A549 (cell line): ENCODE measurements at regions not wholly inside any gene's neighbourhood (a gene's known extent, or its start where the extent isn't known, plus 50 kb on each side); places are given as distances from the start of the nearest gene placed in this dataset.

Experiments used
- ATAC-seq, 2 experiments: fragments of 200-7000 bp in 1 of 2; fragments of >200 bp in 1 of 2; cut with Nextera tagmentation in 1 of 2; cut with Tn5 transposase in 1 of 2; 3 replicates each; pipeline versions ENCODE4 v1.8.0 to v1.9.1; 2018 to 2020; ENCODE audit warnings: mild to moderate bottlenecking in 1 of 2, moderate library complexity in 1 of 2
- CTCF ChIA-PET: fragments of 300-600 bp; sonication (Branson Sonifier 250); formaldehyde crosslinking; extraction: SDS; loops from one replicate; lab custom pipeline; 2021; ENCODE audit warnings: antibody characterized with exemption, inconsistent platforms; lab: Yijun Ruan, JAX
- POLR2A ChIA-PET: fragments of 350-600 bp; formaldehyde crosslinking; extraction: SDS; loops from one replicate; lab custom pipeline; 2021; ENCODE audit warnings: antibody characterized with exemption, inconsistent platforms; lab: Yijun Ruan, JAX
- DNase-seq, 2 experiments: peaks; one replicate each; pipeline versions ENCODE4 v3.0.0 to v3.0.0-alpha.2; 2011 to 2016; ENCODE audit warnings: low read depth in 1 of 2, low spot score in 1 of 2
- FAIRE-seq: peaks from 2 replicates; lab custom pipeline; 2011; peaks lifted over from hg19 to GRCh38; lab: Jason Lieb, UNC
- H3K27ac ChIP-seq, 2 experiments: fragments of >200 bp; sonication (Bioruptor Twin); formaldehyde crosslinking; 3 replicates each; pipeline ENCODE4 v1.5.1; 2016 to 2017
- H3K4me1 ChIP-seq: fragments of >200 bp; sonication (Bioruptor Twin); formaldehyde crosslinking; 3 replicates; pipeline ENCODE4 v1.6.1; 2016
- H3K4me2 ChIP-seq: fragments of >200 bp; sonication (Bioruptor Twin); formaldehyde crosslinking; 3 replicates; pipeline ENCODE4 v1.6.1; 2016
- H3K4me3 ChIP-seq: fragments of >200 bp; sonication (Bioruptor Twin); formaldehyde crosslinking; 3 replicates; pipeline ENCODE4 v1.5.1; 2016
- H3K9me3 ChIP-seq: fragments of >200 bp; sonication (Bioruptor Twin); formaldehyde crosslinking; 3 replicates; pipeline ENCODE4 v1.6.1; 2016
- BCL3 ChIP-seq: fragments of >200 bp; sonication (Bioruptor Twin); formaldehyde crosslinking; IDR thresholded peaks from 3 replicates; pipeline ENCODE4 v1.6.1; 2016
- BHLHE40 ChIP-seq: IDR thresholded peaks from 2 replicates; pipeline ENCODE4 v1.6.1; 2012; ENCODE audit warnings: low read depth, low read length, inconsistent platforms
- CBX8 ChIP-seq: fragments of 200-600 bp; sonication (generic); IDR thresholded peaks from 2 replicates; pipeline ENCODE4 v1.6.1; 2016
- CEBPB ChIP-seq, 2 experiments: fragments of >200 bp in 1 of 2; sonication (Bioruptor Twin) in 1 of 2; formaldehyde crosslinking in 1 of 2; IDR thresholded peaks; 2 replicates each; pipeline ENCODE4 v1.6.1; 2012 to 2016
- CHD4 ChIP-seq: fragments of 200-600 bp; sonication (generic); IDR thresholded peaks from 2 replicates; pipeline ENCODE4 v1.6.1; 2016; ENCODE audit warnings: antibody characterized with exemption, mild to moderate bottlenecking, borderline replicate concordance
- CTCF ChIP-seq: fragments of >200 bp; sonication (Bioruptor Twin); formaldehyde crosslinking; IDR thresholded peaks from 3 replicates; pipeline ENCODE4 v1.5.1; 2016
- E2F6 ChIP-seq: IDR thresholded peaks from 2 replicates; pipeline ENCODE4 v1.6.1; 2012; ENCODE audit warnings: low read depth, borderline replicate concordance
- EHMT2 ChIP-seq: fragments of 200-600 bp; sonication (generic); IDR thresholded peaks from 2 replicates; pipeline ENCODE4 v1.6.1; 2016; ENCODE audit warnings: antibody characterized with exemption, low read depth, mild to moderate bottlenecking, moderate library complexity
- FOXS1 ChIP-seq: fragments of 250-450 bp; sonication (Bioruptor Pico); IDR thresholded peaks from 2 replicates; pipeline ENCODE4 v1.5.0; 2020; ENCODE audit warnings: mild to moderate bottlenecking, moderate library complexity
- HDAC2 ChIP-seq: fragments of 200-600 bp; sonication (generic); IDR thresholded peaks from 2 replicates; pipeline ENCODE4 v1.6.1; 2016
- HOXA7 ChIP-seq: fragments of 250-450 bp; sonication (Bioruptor Pico); IDR thresholded peaks from 2 replicates; pipeline ENCODE4 v1.5.0; 2020; ENCODE audit warnings: mild to moderate bottlenecking, moderate library complexity
- HOXB13 ChIP-seq: fragments of 250-450 bp; sonication (Bioruptor Pico); IDR thresholded peaks from 2 replicates; pipeline ENCODE4 v1.5.0; 2020; ENCODE audit warnings: low read depth, mild to moderate bottlenecking, moderate library complexity
- KDM5A ChIP-seq: fragments of 200-600 bp; sonication (generic); IDR thresholded peaks from 2 replicates; pipeline ENCODE4 v1.6.1; 2016; ENCODE audit warnings: antibody characterized with exemption, mild to moderate bottlenecking
- MAX ChIP-seq: IDR thresholded peaks from 2 replicates; pipeline ENCODE4 v1.6.1; 2012
- NR3C1 ChIP-seq: fragments of >200 bp; sonication (Bioruptor Twin); formaldehyde crosslinking; IDR thresholded peaks from 3 replicates; pipeline ENCODE4 v1.6.1; 2017
- PBX3 ChIP-seq: IDR thresholded peaks from 2 replicates; pipeline ENCODE4 v1.6.1; 2012
- RAD21 ChIP-seq, 2 experiments: fragments of >200 bp in 1 of 2; sonication (Bioruptor Twin) in 1 of 2; formaldehyde crosslinking in 1 of 2; IDR thresholded peaks in 1 of 2; conservative IDR thresholded peaks in 1 of 2; 2 replicates in 1 of 2; 3 replicates in 1 of 2; pipeline ENCODE4 v1.6.1; 2012 to 2018; ENCODE audit warnings: inconsistent platforms in 1 of 2
- RCOR1 ChIP-seq: fragments of 150-350 bp; IDR thresholded peaks from 2 replicates; pipeline ENCODE4 v1.6.1; 2014; ENCODE audit warnings: antibody characterized with exemption, low read length, low read depth
- REST ChIP-seq: fragments of 200-600 bp; sonication (generic); IDR thresholded peaks from 2 replicates; pipeline ENCODE4 v1.6.1; 2016; ENCODE audit warnings: antibody characterized with exemption, mild to moderate bottlenecking, moderate library complexity
- RNF2 ChIP-seq: fragments of 200-600 bp; sonication (generic); IDR thresholded peaks from 2 replicates; pipeline ENCODE4 v1.6.1; 2016; ENCODE audit warnings: low read depth, mild to moderate bottlenecking, antibody characterized with exemption, moderate library complexity, borderline replicate concordance
- SMC3 ChIP-seq: fragments of >200 bp; sonication (Bioruptor Twin); formaldehyde crosslinking; IDR thresholded peaks from 3 replicates; pipeline ENCODE4 v1.6.1; 2018; ENCODE audit warnings: inconsistent platforms
- ZSCAN20 ChIP-seq: fragments of 250-450 bp; sonication (Bioruptor Pico); IDR thresholded peaks from 2 replicates; pipeline ENCODE4 v1.8.0; 2022; ENCODE audit warnings: mild to moderate bottlenecking, moderate library complexity
- WGBS: methylation state at CpG from one replicate; pipeline ENCODE4 v1.1.6; 2017; ENCODE audit errors: missing lambda C conversion rate; 5-methylcytosine and 5-hydroxymethylcytosine counted together

GRCh38 chr2:105598829-105599698 lies 145.6 kb upstream of the NCK2 start:
- ChIA-PET POLR2A (interaction anchor here (0.5 kb wide), 1 partner anchor 35 kb away, joined by 10 read pairs; no protein-coding TSS in a partner anchor), CTCF (no interaction called here)
- FAIRE-seq (no peak), ATAC-seq (no peak), DNase-seq (no peak)
- H3K4me2 ChIP-seq: no peak overlapping the region
- H3K4me1 ChIP-seq: no peaks in the 10 kb centered on the region
- H3K27ac ChIP-seq: no peak overlapping the region
- TF ChIP-seq PBX3: no peak
- TF ChIP-seq KDM5A: no peak
- no peak for TF ChIP-seq RNF2
- no peak for TF ChIP-seq NR3C1
- no peak for TF ChIP-seq HOXB13 (CRISPR knock-in tag)
- no peak for TF ChIP-seq RAD21 (conservative IDR thresholded peaks at IDR 0.05 in 1 of 2, IDR thresholded peaks at IDR 0.05 in 1 of 2)
- TF ChIP-seq HOXA7 (CRISPR knock-in tag): no peak
- no peak for TF ChIP-seq BHLHE40
- no peak for TF ChIP-seq MAX
- TF ChIP-seq E2F6: no peak
- no peak for TF ChIP-seq FOXS1 (CRISPR knock-in tag)
- no peak for TF ChIP-seq SMC3
- no peak for TF ChIP-seq CTCF
- no peak for TF ChIP-seq CEBPB (IDR thresholded peaks at IDR 0.05)
- no peak for TF ChIP-seq CBX8
- TF ChIP-seq EHMT2: no peak
- H3K4me3 ChIP-seq: no peak overlapping the region
- H3K9me3 ChIP-seq: no peaks in the 10 kb centered on the region
- WGBS: 83% methylated on average over 6 of the region's 6 CpGs

GRCh38 chr2:105597806-105598803 lies 146.6 kb upstream of the NCK2 start:
- CTCF ChIA-PET: interaction anchor here (1.0 kb wide), 1 partner anchor 36 kb away, joined by 3 read pairs; no protein-coding TSS in a partner anchor
- 66% methylated on average over 10 of the region's 10 CpGs for WGBS
- Histone ChIP-seq H3K4me1 (no peaks in the 10 kb centered on the region), H3K9me3 (no peaks in the 10 kb centered on the region), H3K27ac (no peak overlapping the region), H3K4me2 (no peak overlapping the region), H3K4me3 (no peak overlapping the region)
- FAIRE-seq (no peak), DNase-seq (no peak), ATAC-seq (no peak)
- POLR2A ChIA-PET: no interaction called here
- TF ChIP-seq ZSCAN20 (CRISPR knock-in tag) (no peak), BCL3 (no peak), HDAC2 (no peak), FOXS1 (CRISPR knock-in tag) (no peak), RCOR1 (no peak), REST (no peak), E2F6 (no peak), KDM5A (no peak), CHD4 (no peak)
